SK-N-SH treated with all-trans-retinoic acid at 6 μM for 48 hours (cell line): ENCODE measurements at regions not wholly inside any gene's neighbourhood (a gene's known extent, or its start where the extent isn't known, plus 50 kb on each side); places are given as distances from the start of the nearest gene placed in this dataset.
"Not testable (repeated sequence)": the region's sequence is repeated elsewhere in the genome, so short reads cannot be mapped to it uniquely, and the experiment has no call there.

Experiments used
- ATAC-seq: fragments of 200-7000 bp; cut with Tn5 transposase; 3 replicates; pipeline ENCODE4 v1.9.1; 2020; ENCODE audit warnings: mild to moderate bottlenecking, moderate library complexity
- ARNTL ChIP-seq: fragments of 450-650 bp; formaldehyde crosslinking; IDR thresholded peaks from 2 replicates; pipeline ENCODE4 v1.5.0; 2020; ENCODE audit warnings: low read depth, mild to moderate bottlenecking, moderate library complexity, borderline replicate concordance
- BACH2 ChIP-seq: fragments of 250-450 bp; sonication (Bioruptor Pico); IDR thresholded peaks from 2 replicates; pipeline ENCODE4 v1.9.0; 2021; ENCODE audit warnings: mild to moderate bottlenecking, borderline replicate concordance
- CREB5 ChIP-seq: fragments of 250-450 bp; sonication (Bioruptor Pico); IDR thresholded peaks from 2 replicates; pipeline ENCODE4 v1.5.1; 2020; ENCODE audit warnings: low read depth, mild to moderate bottlenecking, moderate library complexity
- CSDC2 ChIP-seq: fragments of 250-450 bp; sonication (Bioruptor Pico); IDR thresholded peaks from 2 replicates; pipeline ENCODE4 v1.5.0; 2020; ENCODE audit warnings: mild to moderate bottlenecking, moderate library complexity
- CSRNP3 ChIP-seq: fragments of 250-450 bp; sonication (Bioruptor Pico); IDR thresholded peaks from 2 replicates; pipeline ENCODE4 v1.5.1; 2021; ENCODE audit warnings: mild to moderate bottlenecking, moderate library complexity
- ESRRG ChIP-seq: fragments of 250-450 bp; sonication (Bioruptor Pico); IDR thresholded peaks from 2 replicates; pipeline ENCODE4 v1.6.1; 2021; ENCODE audit warnings: mild to moderate bottlenecking
- GLIS3 ChIP-seq: fragments of 250-450 bp; sonication (Bioruptor Pico); IDR thresholded peaks from 2 replicates; pipeline ENCODE4 v1.5.0; 2020; ENCODE audit warnings: mild to moderate bottlenecking, moderate library complexity
- OSR1 ChIP-seq: fragments of 250-450 bp; sonication (Bioruptor Pico); IDR thresholded peaks from 2 replicates; pipeline ENCODE4 v1.8.0; 2022; ENCODE audit warnings: moderate library complexity, mild to moderate bottlenecking, inconsistent platforms
- PATZ1 ChIP-seq: fragments of 250-450 bp; sonication (Bioruptor Pico); IDR thresholded peaks from 2 replicates; pipeline ENCODE4 v1.8.0; 2020; ENCODE audit warnings: mild to moderate bottlenecking, moderate library complexity, borderline replicate concordance
- RARB ChIP-seq: fragments of 250-450 bp; sonication (Bioruptor Pico); IDR thresholded peaks from 2 replicates; pipeline ENCODE4 v1.8.0; 2021; ENCODE audit warnings: mild to moderate bottlenecking, moderate library complexity
- SNAI2 ChIP-seq: fragments of 250-450 bp; sonication (Bioruptor Pico); IDR thresholded peaks from 2 replicates; pipeline ENCODE4 v1.5.0; 2020; ENCODE audit warnings: mild to moderate bottlenecking, moderate library complexity
- TCF4 ChIP-seq: fragments of 250-450 bp; sonication (Bioruptor Pico); IDR thresholded peaks from 2 replicates; pipeline ENCODE4 v1.8.0; 2021; ENCODE audit warnings: mild to moderate bottlenecking, moderate library complexity, borderline replicate concordance
- TOX ChIP-seq: fragments of 250-450 bp; sonication (Bioruptor Pico); IDR thresholded peaks from 2 replicates; pipeline ENCODE4 v1.8.0; 2021; ENCODE audit warnings: mild to moderate bottlenecking, moderate library complexity, borderline replicate concordance
- ZC3H10 ChIP-seq: fragments of 250-450 bp; sonication (Bioruptor Pico); IDR thresholded peaks from 2 replicates; pipeline ENCODE4 v1.5.1; 2021; ENCODE audit warnings: mild to moderate bottlenecking, moderate library complexity
- ZFP3 ChIP-seq: fragments of 250-450 bp; sonication (Bioruptor Pico); IDR thresholded peaks from 2 replicates; pipeline ENCODE4 v1.5.0; 2020; ENCODE audit warnings: mild to moderate bottlenecking, moderate library complexity
- ZNF70 ChIP-seq: fragments of 450-650 bp; formaldehyde crosslinking; IDR thresholded peaks from 2 replicates; pipeline ENCODE4 v1.5.0; 2020; ENCODE audit warnings: mild to moderate bottlenecking, moderate library complexity
- ZNF8 ChIP-seq: fragments of 450-650 bp; formaldehyde crosslinking; IDR thresholded peaks from 2 replicates; pipeline ENCODE4 v1.5.0; 2020; ENCODE audit warnings: mild to moderate bottlenecking, moderate library complexity
- TF ChIP-seq, protein P1 (sequence below): fragments of 250-450 bp; sonication (Bioruptor Pico); IDR thresholded peaks from 2 replicates; pipeline ENCODE4 v1.5.0; 2020; ENCODE audit warnings: mild to moderate bottlenecking, moderate library complexity
- TF ChIP-seq, protein P2 (sequence below): fragments of 250-450 bp; sonication (Bioruptor Pico); IDR thresholded peaks from 2 replicates; pipeline ENCODE4 v1.8.0; 2021; ENCODE audit warnings: low read depth, mild to moderate bottlenecking, moderate library complexity, borderline replicate concordance

- ATAC-seq = no peak
- no peak for TF ChIP-seq BACH2 (CRISPR knock-in tag)
- no peak for TF ChIP-seq RARB
- no peak for TF ChIP-seq ARNTL (CRISPR knock-in tag)
- TF ChIP-seq CSRNP3 = no peak
- no peak for TF ChIP-seq GLIS3 (CRISPR knock-in tag)
Observed at GRCh38 chr7:52344015-52344414, 691.4 kb upstream of the POM121L12 start.

GRCh38 chr7:52340067-52340466, 695.4 kb upstream of the POM121L12 start:
- TF ChIP-seq ZC3H10 (CRISPR knock-in tag) (no peak), RARB (no peak), ZNF8 (CRISPR knock-in tag) (no peak), ZFP3 (CRISPR knock-in tag) (no peak), SNAI2 (no peak), OSR1 (CRISPR knock-in tag) (no peak), CREB5 (CRISPR knock-in tag) (no peak), CSRNP3 (no peak), BACH2 (CRISPR knock-in tag) (no peak), ESRRG (CRISPR knock-in tag) (no peak)
- TF ChIP-seq, protein P1, sequence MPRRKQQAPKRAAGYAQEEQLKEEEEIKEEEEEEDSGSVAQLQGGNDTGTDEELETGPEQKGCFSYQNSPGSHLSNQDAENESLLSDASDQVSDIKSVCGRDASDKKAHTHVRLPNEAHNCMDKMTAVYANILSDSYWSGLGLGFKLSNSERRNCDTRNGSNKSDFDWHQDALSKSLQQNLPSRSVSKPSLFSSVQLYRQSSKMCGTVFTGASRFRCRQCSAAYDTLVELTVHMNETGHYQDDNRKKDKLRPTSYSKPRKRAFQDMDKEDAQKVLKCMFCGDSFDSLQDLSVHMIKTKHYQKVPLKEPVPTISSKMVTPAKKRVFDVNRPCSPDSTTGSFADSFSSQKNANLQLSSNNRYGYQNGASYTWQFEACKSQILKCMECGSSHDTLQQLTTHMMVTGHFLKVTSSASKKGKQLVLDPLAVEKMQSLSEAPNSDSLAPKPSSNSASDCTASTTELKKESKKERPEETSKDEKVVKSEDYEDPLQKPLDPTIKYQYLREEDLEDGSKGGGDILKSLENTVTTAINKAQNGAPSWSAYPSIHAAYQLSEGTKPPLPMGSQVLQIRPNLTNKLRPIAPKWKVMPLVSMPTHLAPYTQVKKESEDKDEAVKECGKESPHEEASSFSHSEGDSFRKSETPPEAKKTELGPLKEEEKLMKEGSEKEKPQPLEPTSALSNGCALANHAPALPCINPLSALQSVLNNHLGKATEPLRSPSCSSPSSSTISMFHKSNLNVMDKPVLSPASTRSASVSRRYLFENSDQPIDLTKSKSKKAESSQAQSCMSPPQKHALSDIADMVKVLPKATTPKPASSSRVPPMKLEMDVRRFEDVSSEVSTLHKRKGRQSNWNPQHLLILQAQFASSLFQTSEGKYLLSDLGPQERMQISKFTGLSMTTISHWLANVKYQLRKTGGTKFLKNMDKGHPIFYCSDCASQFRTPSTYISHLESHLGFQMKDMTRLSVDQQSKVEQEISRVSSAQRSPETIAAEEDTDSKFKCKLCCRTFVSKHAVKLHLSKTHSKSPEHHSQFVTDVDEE (CRISPR knock-in tag) = no peak
- TF ChIP-seq, all 23 proteins: peak for 0

DNA sequence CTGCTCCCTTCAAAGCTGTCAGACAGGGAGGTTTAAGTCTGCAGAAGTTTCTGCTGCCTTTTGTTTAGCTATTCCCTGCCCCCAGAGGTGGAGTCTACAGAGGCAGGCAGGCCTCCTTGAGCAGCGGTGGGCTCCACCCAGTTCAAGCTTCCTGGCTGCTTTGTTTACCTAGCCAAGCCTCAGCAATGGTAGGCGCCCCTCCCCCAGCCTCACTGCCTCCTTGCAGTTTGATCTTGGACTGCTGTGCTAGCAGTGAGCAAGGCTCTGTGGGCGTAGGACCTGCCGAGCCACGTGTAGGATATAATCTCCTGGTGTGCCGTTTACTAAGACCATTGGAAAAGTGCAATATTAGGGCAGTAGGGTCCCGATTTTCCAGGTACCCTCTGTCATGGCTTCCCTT, 707.1 kb upstream of the POM121L12 start:
- not testable (repeated sequence) for ATAC-seq

More at GRCh38 chr7:52340067-52340466, 695.4 kb upstream of the POM121L12 start:
- ATAC-seq = no peak

DNA sequence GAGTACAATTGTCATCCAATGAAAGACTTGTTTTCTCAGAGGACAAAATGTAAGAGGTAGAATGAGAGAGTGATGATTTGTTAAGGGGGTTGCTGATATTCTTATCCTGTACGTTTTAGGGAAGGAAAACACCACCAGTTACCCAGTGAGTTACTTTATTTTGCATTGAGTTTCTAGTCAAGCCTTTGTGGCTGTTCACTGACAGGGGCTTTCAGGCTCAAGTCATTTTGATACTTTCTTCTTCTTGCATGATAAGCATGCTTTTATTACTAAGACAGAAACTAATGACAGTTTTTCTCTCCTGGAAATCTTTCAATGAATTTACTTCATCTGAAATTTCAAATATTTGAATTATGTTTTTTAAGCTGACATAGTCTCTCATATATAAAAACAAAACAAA, 710.2 kb upstream of the POM121L12 start:
- no peak for TF ChIP-seq ZFP3 (CRISPR knock-in tag)
- no peak for TF ChIP-seq CREB5 (CRISPR knock-in tag)
- no peak for TF ChIP-seq ZNF70 (CRISPR knock-in tag)
- no peak for TF ChIP-seq OSR1 (CRISPR knock-in tag)
- no peak for TF ChIP-seq ARNTL (CRISPR knock-in tag)
- no peak for TF ChIP-seq PATZ1
- TF ChIP-seq GLIS3 (CRISPR knock-in tag) = no peak
- TF ChIP-seq TCF4 (CRISPR knock-in tag) = no peak
- no peak for TF ChIP-seq SNAI2
- no peak for TF ChIP-seq TOX
- no peak for TF ChIP-seq ZNF8 (CRISPR knock-in tag)
- TF ChIP-seq, protein P2, sequence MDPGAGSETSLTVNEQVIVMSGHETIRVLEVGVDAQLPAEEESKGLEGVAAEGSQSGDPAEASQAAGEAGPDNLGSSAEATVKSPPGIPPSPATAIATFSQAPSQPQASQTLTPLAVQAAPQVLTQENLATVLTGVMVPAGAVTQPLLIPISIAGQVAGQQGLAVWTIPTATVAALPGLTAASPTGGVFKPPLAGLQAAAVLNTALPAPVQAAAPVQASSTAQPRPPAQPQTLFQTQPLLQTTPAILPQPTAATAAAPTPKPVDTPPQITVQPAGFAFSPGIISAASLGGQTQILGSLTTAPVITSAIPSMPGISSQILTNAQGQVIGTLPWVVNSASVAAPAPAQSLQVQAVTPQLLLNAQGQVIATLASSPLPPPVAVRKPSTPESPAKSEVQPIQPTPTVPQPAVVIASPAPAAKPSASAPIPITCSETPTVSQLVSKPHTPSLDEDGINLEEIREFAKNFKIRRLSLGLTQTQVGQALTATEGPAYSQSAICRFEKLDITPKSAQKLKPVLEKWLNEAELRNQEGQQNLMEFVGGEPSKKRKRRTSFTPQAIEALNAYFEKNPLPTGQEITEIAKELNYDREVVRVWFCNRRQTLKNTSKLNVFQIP (CRISPR knock-in tag) = no peak
- no peak for TF ChIP-seq CSDC2 (CRISPR knock-in tag)
- TF ChIP-seq, protein P1 (CRISPR knock-in tag) = no peak
- no peak for TF ChIP-seq RARB
- no peak for TF ChIP-seq ZC3H10 (CRISPR knock-in tag)
- TF ChIP-seq, all 23 proteins: peak for 0
- no peak for ATAC-seq
